ENCODE measurements at regions not wholly inside any gene's neighbourhood (a gene's known extent, or its start where the extent isn't known, plus 50 kb on each side); places are given as distances from the start of the nearest gene placed in this dataset.

- DNase-seq, result peak; percentile 9
Observed at GRCh38 chr3:187935623-187936156, 190.4 kb upstream of the BCL6 start.

GRCh38 chr3:187936676-187937075 lies 191.4 kb upstream of the BCL6 start:
- DNase-seq, result no peak

GRCh38 chr3:187939891-187940290 lies 194.6 kb upstream of the BCL6 start:
- no peak for DNase-seq

GRCh38 chr3:187941135-187941847 lies 196.0 kb upstream of the BCL6 start:
- DNase-seq, result no peak

GRCh38 chr3:187941848-187942194 lies 196.6 kb upstream of the BCL6 start:
- no peak for DNase-seq

- no peak for DNase-seq
Observed at GRCh38 chr3:187942658-187943241, 197.5 kb upstream of the BCL6 start.

GRCh38 chr3:187943677-187944389 lies 198.6 kb upstream of the BCL6 start:
- no peak for DNase-seq

GRCh38 chr3:187944390-187945179 lies 199.3 kb upstream of the BCL6 start:
- no peak for DNase-seq

GRCh38 chr3:187945374-187945773 lies 200.1 kb upstream of the BCL6 start:
- DNase-seq, result no peak

GRCh38 chr3:187946163-187946691 lies 201.0 kb upstream of the BCL6 start:
- no peak for DNase-seq

- DNase-seq, result no peak
Observed at GRCh38 chr3:187946981-187947380, 201.7 kb upstream of the BCL6 start.

- no peak for DNase-seq
Observed at GRCh38 chr3:187947927-187948682, 202.8 kb upstream of the BCL6 start.

- DNase-seq, result no peak
Observed at GRCh38 chr3:187949093-187949820, 204.0 kb upstream of the BCL6 start.

- no peak for DNase-seq
Observed at GRCh38 chr3:187950671-187951070, 203.3 kb upstream of the LPP start.

- DNase-seq, result no peak
Observed at GRCh38 chr3:187951452-187952190, 202.3 kb upstream of the LPP start.

GRCh38 chr3:187952849-187953248 lies 201.1 kb upstream of the LPP start:
- no peak for DNase-seq

- DNase-seq, result no peak
Observed at GRCh38 chr3:187954516-187954872, 199.5 kb upstream of the LPP start.

- no peak for DNase-seq
Observed at GRCh38 chr3:187954873-187955586, 198.9 kb upstream of the LPP start.

GRCh38 chr3:187955587-187955952 lies 198.4 kb upstream of the LPP start:
- DNase-seq, result no peak

- DNase-seq, result no peak
Observed at GRCh38 chr3:187957165-187957581, 196.8 kb upstream of the LPP start.
